GM21619 (cell line): ENCODE measurements at regions not wholly inside any gene's neighbourhood (a gene's known extent, or its start where the extent isn't known, plus 50 kb on each side); places are given as distances from the start of the nearest gene placed in this dataset.

Experiments used
- ATAC-seq: cut with Tn5 transposase; IDR thresholded peaks from one replicate; pipeline ENCODE4 v1.9.1; 2021; ENCODE audit not compliant: unreplicated experiment

DNA sequence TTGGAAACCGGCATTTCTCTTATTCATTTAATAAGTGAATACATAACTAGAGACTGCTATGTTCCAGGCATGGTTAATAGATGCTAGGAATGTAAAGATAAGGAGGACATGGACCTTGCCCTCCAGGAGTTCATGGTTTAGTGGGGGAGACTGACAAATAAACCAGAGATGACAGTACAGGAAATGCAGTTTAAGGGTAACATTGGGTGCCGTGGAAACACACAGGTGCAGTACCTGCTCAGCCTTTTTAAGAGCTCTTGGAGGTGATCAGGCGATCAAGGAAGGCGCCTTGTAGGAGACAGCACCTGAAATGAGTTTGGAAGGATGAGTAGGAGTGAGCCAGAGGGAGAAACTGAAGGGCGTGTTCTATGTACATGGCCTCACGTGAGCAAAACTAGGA, 145.8 kb downstream of the AASDH start:
- ATAC-seq: no peak

GRCh38 chr4:56240554-56241174, 146.6 kb downstream of the AASDH start:
- ATAC-seq: no peak

DNA sequence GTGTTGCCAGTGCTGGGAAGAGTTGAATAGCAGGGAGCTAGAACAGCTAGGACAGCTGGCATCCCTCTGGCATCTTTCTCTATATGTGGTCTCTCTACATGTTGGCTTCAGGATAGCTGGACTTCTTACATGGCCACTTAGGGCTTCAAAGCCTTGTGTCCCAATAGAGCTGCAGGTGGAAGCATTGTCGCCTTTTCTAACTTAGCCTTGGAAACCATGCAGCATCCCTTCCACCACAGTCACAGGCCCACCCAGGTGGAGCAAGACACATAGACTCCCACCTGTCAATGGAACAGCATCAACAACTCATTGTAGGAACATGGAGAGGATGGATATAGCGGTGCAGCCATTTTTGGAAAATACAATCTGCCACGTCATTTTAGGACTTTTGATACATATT, 149.0 kb downstream of the AASDH start:
- no peak for ATAC-seq

GRCh38 chr4:56235725-56236124, 151.6 kb downstream of the AASDH start:
- no peak for ATAC-seq

- no peak for ATAC-seq
These were observed 152.3 kb downstream of the AASDH start for GRCh38 chr4:56235011-56235410.

GRCh38 chr4:56234098-56234497, 153.2 kb downstream of the AASDH start:
- no peak for ATAC-seq

DNA sequence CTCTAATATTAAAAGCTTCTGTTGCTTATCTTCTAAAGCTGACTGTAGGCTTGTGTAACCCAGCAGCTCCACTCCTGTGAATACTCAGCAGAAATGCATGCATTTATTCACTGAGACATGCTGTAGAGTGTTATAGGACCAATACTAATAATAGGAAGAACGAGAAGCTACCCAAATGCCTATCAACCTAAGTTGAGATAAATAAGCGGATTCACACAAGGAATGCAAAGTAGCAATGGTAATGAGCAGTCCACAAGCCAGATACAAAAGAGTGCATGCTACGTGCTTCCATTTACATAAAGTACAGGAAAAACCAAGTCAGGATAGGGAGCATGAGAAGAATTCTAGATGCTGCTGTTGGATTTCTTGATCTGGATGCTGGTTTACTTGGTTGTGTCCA, 155.9 kb downstream of the AASDH start:
- ATAC-seq: no peak

- no peak for ATAC-seq
These were observed 157.3 kb downstream of the AASDH start for GRCh38 chr4:56229947-56230346.

- no peak for ATAC-seq
These were observed 159.9 kb downstream of the AASDH start for GRCh38 chr4:56227301-56227835.

GRCh38 chr4:56226579-56226978, 160.7 kb downstream of the AASDH start:
- no peak for ATAC-seq

GRCh38 chr4:56224641-56225040, 162.7 kb downstream of the AASDH start:
- no peak for ATAC-seq

DNA sequence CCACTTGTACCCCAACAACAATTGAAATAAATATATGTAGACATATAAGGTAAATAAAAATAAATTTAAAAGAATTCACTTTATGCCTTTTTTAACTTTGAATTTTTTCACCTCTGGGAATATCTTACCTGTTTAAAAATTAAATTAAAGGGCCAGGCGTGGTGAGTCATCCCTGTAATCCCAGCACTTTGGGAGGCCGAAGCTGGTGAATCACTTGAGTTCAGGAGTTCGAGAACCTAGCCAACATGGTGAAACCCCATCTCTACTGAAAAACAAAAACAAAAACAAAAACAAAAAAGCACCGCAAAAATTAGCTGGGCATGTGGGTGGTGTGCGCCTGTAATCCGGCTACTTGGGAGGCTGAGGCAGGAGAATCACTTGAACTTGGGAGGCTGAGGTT, 164.8 kb downstream of the AASDH start:
- no peak for ATAC-seq

DNA sequence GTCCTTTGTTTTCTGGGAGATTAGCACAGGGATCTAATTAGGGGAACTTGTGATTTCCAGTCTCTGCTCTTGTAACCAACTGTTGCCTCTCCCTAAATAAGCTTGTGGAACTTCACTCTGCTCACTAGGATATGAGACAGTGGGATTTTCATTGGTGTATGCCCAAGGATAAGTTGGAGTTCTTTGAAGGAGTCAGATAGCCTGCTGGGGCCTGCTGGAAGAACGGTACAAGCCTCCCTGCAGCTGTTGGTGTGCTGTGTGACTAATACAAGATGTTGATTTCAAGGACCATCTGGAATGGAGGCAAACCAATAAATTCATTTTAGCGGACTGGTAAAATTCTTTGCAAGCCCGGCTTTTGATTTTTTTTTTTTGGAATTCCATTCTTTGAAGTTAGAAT, 167.0 kb downstream of the AASDH start:
- ATAC-seq: no peak

DNA sequence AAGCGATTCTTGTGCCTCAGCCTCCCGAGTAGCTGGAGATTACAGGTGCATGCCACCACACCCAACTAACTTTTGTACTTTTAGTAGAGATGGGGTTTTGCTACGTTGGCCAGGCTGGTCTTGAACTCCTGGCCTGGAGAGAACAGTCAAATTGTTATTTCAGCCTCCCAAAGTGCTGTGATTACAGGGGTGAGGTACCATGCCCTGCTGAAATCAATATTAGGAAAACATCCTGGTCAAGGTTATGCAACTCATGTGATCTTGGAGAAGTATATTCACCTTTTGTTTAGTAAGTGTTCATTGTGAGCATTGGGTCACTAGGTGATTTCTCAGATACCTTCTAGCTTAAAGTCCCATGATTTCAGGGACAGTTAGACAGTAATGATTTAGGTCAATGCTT, 167.8 kb downstream of the AASDH start:
- no peak for ATAC-seq

- no peak for ATAC-seq
These were observed 168.9 kb downstream of the AASDH start for GRCh38 chr4:56218230-56218895.

GRCh38 chr4:56217343-56217890, 169.9 kb downstream of the AASDH start:
- no peak for ATAC-seq

GRCh38 chr4:56215901-56216300, 171.4 kb downstream of the AASDH start:
- no peak for ATAC-seq

GRCh38 chr4:56215141-56215783, 172.0 kb downstream of the AASDH start:
- ATAC-seq: no peak

- ATAC-seq: no peak
These were observed 173.7 kb downstream of the AASDH start for GRCh38 chr4:56213543-56213942.

DNA sequence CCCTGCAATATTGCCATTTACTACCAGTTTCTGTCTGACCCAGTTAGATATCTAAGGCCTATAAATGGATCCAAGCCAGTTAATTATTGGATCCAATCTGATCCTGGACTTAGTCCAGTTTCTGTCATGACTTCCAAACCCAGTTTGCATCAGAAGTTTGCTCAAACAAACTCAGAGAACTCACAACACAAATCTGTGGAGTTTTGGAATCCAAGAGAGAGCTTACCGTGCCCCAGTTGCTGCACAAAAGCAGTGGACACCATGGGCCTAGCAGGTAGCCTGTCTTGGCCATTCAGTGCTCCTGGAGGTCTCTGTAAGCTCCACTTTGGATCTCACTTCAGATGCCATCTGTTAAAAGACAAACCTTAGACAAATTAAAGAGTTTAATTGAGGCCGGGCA, 174.5 kb downstream of the AASDH start:
- no peak for ATAC-seq

- no peak for ATAC-seq
These were observed 176.1 kb downstream of the AASDH start for GRCh38 chr4:56211202-56211601.

DNA sequence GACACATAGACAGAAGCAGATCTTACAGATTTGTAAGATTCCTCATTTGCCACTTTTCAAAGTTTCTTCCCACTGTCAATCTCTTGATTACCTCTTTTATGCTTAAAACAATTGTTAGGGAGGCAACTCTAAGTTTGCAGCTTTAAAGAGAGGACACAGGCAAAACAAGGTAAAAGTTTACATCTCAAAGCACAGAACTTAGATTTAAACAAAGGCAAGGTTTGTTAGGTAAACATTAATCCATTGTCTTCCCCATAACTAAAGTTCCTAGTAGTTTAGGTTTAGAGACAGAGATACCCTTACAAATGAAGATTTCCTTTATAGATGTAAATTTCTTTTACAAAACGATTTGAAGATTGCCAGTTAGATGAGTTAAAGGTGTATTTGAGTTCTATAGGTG, 176.9 kb downstream of the AASDH start:
- ATAC-seq: no peak
